Heart right ventricle (tissue), 16 donors: ENCODE measurements at regions not wholly inside any gene's neighbourhood (a gene's known extent, or its start where the extent isn't known, plus 50 kb on each side); places are given as distances from the start of the nearest gene placed in this dataset.
"Not testable (repeated sequence)": the region's sequence is repeated elsewhere in the genome, so short reads cannot be mapped to it uniquely, and the experiment has no call there.

Experiments
- ATAC-seq, 8 donors: fragments of 200-7000 bp; cut with Tn5 transposase; one replicate each; pipeline ENCODE4 v1.9.1; 2020; ENCODE audit warnings: mild to moderate bottlenecking in 8 of 8, moderate library complexity in 8 of 8, moderate number of reproducible peaks in 1 of 8
- DNase-seq, 2 donors: peaks; one replicate each; pipeline ENCODE4 v3.0.0-alpha.2; 2020
- H3K27ac ChIP-seq, 10 donors: fragments of 200-600 bp; sonication (generic) in 2 of 10; one replicate each; pipeline versions ENCODE4 v1.5.0 to v1.8.0; 2020 to 2022; ENCODE audit warnings: mild to moderate bottlenecking in 3 of 10
- H3K27me3 ChIP-seq, 7 donors: fragments of 200-600 bp; one replicate each; pipeline ENCODE4 v1.8.0; 2021 to 2022; ENCODE audit warnings: mild to moderate bottlenecking in 2 of 7
- H3K36me3 ChIP-seq, 9 donors: fragments of 200-600 bp; sonication (generic) in 1 of 9; one replicate each; pipeline versions ENCODE4 v1.5.0 to v1.8.0; 2020 to 2022; ENCODE audit warnings: mild to moderate bottlenecking in 2 of 9
- H3K4me1 ChIP-seq, 9 donors: fragments of 200-600 bp; sonication (generic) in 1 of 9; one replicate each; pipeline versions ENCODE4 v1.5.0 to v1.8.0; 2020 to 2022; ENCODE audit warnings: mild to moderate bottlenecking in 4 of 9
- H3K4me3 ChIP-seq, 10 donors: fragments of 200-600 bp; sonication (generic) in 2 of 10; one replicate each; pipeline versions ENCODE4 v1.5.0 to v1.8.0; 2020 to 2022; ENCODE audit warnings: mild to moderate bottlenecking in 7 of 10, moderate library complexity in 2 of 10
- H3K9me3 ChIP-seq, 11 donors: fragments of 200-600 bp in 10 of 11; sonication (generic) in 2 of 11; one replicate each; pipeline versions ENCODE4 v1.5.0 to v1.8.0; 2013 to 2022; ENCODE audit warnings: mild to moderate bottlenecking in 2 of 11, control low read depth in 1 of 11, moderate library complexity in 1 of 11
- CTCF ChIP-seq, 9 donors: fragments of 200-600 bp; sonication (generic) in 2 of 9; IDR thresholded peaks; one replicate each; pipeline versions ENCODE4 v1.5.0 to v1.8.0; 2021 to 2022; ENCODE audit warnings: antibody characterized with exemption in 9 of 9, mild to moderate bottlenecking in 5 of 9, moderate library complexity in 1 of 9
- WGBS, 2 donors: extraction: QIAGEN DNeasy Blood & Tissue Kit; methylation state at CpG; one replicate each; pipeline ENCODE4 v1.1.7; 2013; ENCODE audit warnings: inconsistent platforms in 1 of 2; 5-methylcytosine and 5-hydroxymethylcytosine counted together
- intact Hi-C, 10 donors: fragments of 100-400 bp; cut with DNase I; formaldehyde crosslinking; loops; one replicate each; pipeline versions ENCODE4 v1.11.1 to v1.14.2; 2022
- donor health status: Arrhythmogenic right ventricular cardiomyopathy.
- donor health status: ischemic (EF 13 %, LVEDD 7.1; RV severe dilation, severe dysfunction).
- donor health status: healthy with polysubstance abuse.
- donor health status: DM: no; HTN: yes; CAD: no.
- donor health status: DM: no; HTN: no; CAD: no.
- donor health status: ischemic (EF 25% LVEDD 6.9; RV normal size, moderate dysfunction).
- donor health status: ischemic (EF 25% LVEDD 5.7; RV mildly dilated, moderate dysfunction).
- donor health status: healthy.
- donor health status: DM: yes; HTN: yes; CAD: no.
- donor health status: Ischemic cardiomyopathy.
- donor health status: ischemic (EF 35%, LVEDD 5.7; RV mildly dilated, moderate dysfunction).
- donor health status: nonischemic (EF 11% LVEDD 7.7; RV severe dilation, severe dysfunction).
- donor health status: DM: yes; HTN: yes; CAD: no.
- donor health status: PGD.
- donor health status: ischemic (EF 29% LVEDD 5.4; RV normal size, mild dysfunction).
- donor health status: nonischemic (EF 23%, LVEDD 6.1; RV moderate dilation, normal function).

- peak overlapping the region in 1 of 10 donors; percentile 48 for H3K27ac ChIP-seq
- H3K36me3 ChIP-seq = no peaks in the 10 kb centered on the region
- peaks cover 0 to 7% (median 0%) of the 10 kb centered on the region in 11 donors for H3K9me3 ChIP-seq
- H3K4me3 ChIP-seq = no peak overlapping the region
- H3K27me3 ChIP-seq = no peaks in the 10 kb centered on the region
- peaks cover 0 to 20% (median 5%) of the 10 kb centered on the region in 9 donors for H3K4me1 ChIP-seq
- 97 to 99% methylated on average over 3 of the region's 3 CpGs for WGBS, 2 donors
- intact Hi-C loops = no loop called here
- peak in 1 of 8 donors; percentile 72 for ATAC-seq
- DNase-seq = no peak
- no peak for TF ChIP-seq CTCF (IDR thresholded peaks at IDR 0.05)
Observed at GRCh38 chr2:203623096-203623495, 83.3 kb upstream of the CD28 start.

DNA sequence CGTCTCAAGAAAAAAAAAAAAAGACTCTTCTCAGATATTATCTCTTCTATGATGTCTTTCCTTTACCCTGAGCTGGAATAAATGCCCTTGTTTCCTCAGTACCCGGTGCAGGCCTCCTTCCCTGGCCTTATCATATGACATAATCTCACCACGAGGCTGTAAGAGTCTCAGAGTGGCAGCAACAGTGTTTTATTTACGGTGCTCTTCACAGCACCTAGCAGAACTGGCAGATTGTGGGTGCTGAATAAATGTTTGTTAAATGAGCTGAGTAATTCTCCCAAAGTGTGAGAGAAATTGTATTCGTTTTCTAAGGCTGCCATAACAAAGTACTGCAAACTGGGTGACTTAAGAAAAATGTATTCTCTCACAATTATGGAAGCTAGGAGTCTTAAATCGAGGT, 82.8 kb upstream of the CD28 start:
- no peak overlapping the region for H3K4me3 ChIP-seq
- H3K27me3 ChIP-seq = no peaks in the 10 kb centered on the region
- H3K27ac ChIP-seq = peak overlapping the region in 1 of 10 donors; percentile 48
- 66 to 72% methylated on average over 6 of the region's 6 CpGs for WGBS, 2 donors
- peaks cover 0 to 20% (median 5%) of the 10 kb centered on the region in 9 donors for H3K4me1 ChIP-seq
- H3K36me3 ChIP-seq = no peaks in the 10 kb centered on the region
- ATAC-seq (no peak), DNase-seq (no peak)
- intact Hi-C loops = no loop called here
- H3K9me3 ChIP-seq = peaks cover 0 to 7% (median 0%) of the 10 kb centered on the region in 11 donors
- TF ChIP-seq CTCF (IDR thresholded peaks at IDR 0.05) = no peak

- Histone ChIP-seq H3K27me3 (no peaks in the 10 kb centered on the region), H3K36me3 (no peaks in the 10 kb centered on the region), H3K4me1 (peaks cover 0 to 20% (median 5%) of the 10 kb centered on the region in 9 donors), H3K4me3 (no peak overlapping the region), H3K9me3 (peaks cover 0 to under 1% (median 0%) of the 10 kb centered on the region in 11 donors), H3K27ac (peak overlapping the region in 1 of 10 donors; percentile 46)
- DNase-seq (no peak), ATAC-seq (no peak)
- WGBS, 2 donors = 73 to 83% methylated on average over 1 of the region's 1 CpG
- intact Hi-C loops = no loop called here
- no peak for TF ChIP-seq CTCF (IDR thresholded peaks at IDR 0.05)
Observed at GRCh38 chr2:203625701-203626100, 80.7 kb upstream of the CD28 start.

- ATAC-seq, DNase-seq, H3K4me3 ChIP-seq, intact Hi-C loops, H3K36me3 ChIP-seq, H3K9me3 ChIP-seq, H3K27me3 ChIP-seq: not testable (repeated sequence)
- H3K4me1 ChIP-seq = peaks cover 0 to 23% (median 5%) of the 10 kb centered on the region in 9 donors
- WGBS, 2 donors = 82 to 86% methylated on average over 4 of the region's 4 CpGs
- H3K27ac ChIP-seq = peak overlapping the region in 6 of 10 donors; percentile 1 to 46 (median 28)
Observed at GRCh38 chr2:203626247-203626646, 80.2 kb upstream of the CD28 start.

DNA sequence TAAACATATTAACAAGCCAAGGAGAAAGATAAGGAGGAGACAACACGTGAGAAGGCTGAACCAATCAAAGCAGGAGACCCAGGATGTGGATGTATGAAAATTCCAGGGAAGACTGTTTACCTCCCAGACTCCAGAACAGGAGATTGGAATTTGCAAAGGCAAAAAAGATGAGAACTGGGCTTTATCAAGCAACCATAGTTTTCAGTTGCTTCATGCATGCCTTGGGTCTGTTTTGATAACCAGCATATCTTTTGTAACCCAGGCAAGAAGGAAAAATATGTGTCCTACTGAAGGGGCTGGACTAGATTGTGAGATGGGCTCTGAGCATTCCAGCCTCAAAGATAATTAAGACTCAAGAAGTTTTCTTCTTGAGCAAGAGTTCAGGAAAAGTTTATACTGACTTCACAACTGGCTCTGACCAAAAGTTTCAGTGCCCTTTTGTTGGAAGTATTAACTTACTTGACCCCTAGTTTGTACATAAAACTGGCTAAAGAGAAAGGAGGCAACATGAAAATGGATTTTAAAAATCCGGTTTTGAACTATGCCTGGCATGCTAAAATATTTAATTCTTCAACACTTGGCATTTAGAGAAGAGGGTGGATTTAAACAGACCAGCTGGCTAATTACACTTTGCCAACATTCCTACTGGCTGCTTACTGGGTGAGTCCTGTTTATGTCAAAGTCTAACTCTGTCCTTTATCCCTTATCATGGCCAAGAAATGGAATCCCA, 79.3 kb upstream of the CD28 start:
- 54 to 57% methylated on average over 2 of the region's 2 CpGs for WGBS, 2 donors

More for the DNA sequence above, 79.3 kb upstream of the CD28 start:
- no peaks in the 10 kb centered on the region for H3K36me3 ChIP-seq
- H3K4me3 ChIP-seq = no peak overlapping the region
- no peak for DNase-seq
- intact Hi-C loops = no loop called here
- peak in 5 of 8 donors; percentile 13 to 76 (median 39) for ATAC-seq
- TF ChIP-seq CTCF (IDR thresholded peaks at IDR 0.05) = no peak
- H3K4me1 ChIP-seq = peaks cover 0 to 23% (median 5%) of the 10 kb centered on the region in 9 donors
- H3K9me3 ChIP-seq = no peaks in the 10 kb centered on the region
- H3K27me3 ChIP-seq = no peaks in the 10 kb centered on the region
- H3K27ac ChIP-seq = peak overlapping the region in 7 of 10 donors; percentile 1 to 46 (median 19)
